GM19463 (cell line): ENCODE measurements at regions not wholly inside any gene's neighbourhood (a gene's known extent, or its start where the extent isn't known, plus 50 kb on each side); places are given as distances from the start of the nearest gene placed in this dataset.

Experiments
- ATAC-seq: cut with Tn5 transposase; IDR thresholded peaks from one replicate; pipeline ENCODE4 v1.9.1; 2021; ENCODE audit warnings: mild to moderate bottlenecking, moderate library complexity; ENCODE audit not compliant: unreplicated experiment

DNA sequence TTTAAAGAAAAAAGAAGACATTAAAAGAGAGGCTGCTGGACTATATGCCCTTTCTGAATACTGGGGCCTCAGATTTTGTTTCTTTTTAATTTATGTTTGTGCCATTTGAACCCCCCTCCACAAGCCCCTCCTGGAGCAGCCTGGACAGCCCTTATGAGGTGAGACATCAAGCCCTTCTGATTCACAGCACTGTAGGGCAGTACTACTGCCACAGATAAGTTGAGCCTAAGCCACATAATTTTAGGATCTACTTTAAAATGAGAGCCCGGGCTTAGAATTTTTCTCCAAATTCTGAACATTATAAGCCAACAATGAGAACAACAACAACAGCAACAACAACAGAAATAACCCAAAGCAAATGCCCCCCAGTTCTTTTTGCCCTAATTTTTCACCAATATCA is 256.9 kb upstream of the SALL1 start:
- ATAC-seq: no peak

DNA sequence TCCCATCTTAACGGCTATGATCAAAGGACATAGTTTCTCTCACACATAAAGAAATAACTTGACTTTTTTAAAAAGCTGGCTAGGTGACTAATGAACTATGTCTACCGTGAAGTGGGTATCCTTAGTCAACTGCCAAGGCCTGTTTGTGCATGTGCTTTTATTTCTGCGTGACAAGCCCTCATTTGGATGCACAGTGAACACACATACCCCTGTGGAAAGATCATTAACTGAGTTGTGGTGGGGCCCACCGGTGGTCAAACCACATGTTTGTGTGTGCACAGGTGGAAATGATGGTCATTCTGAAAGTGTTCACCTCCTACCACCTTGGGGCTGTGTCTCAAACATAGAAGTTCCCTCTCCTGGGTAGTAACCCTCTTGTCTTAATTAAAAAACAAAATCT is 256.1 kb upstream of the SALL1 start:
- peak; percentile 75 for ATAC-seq

DNA sequence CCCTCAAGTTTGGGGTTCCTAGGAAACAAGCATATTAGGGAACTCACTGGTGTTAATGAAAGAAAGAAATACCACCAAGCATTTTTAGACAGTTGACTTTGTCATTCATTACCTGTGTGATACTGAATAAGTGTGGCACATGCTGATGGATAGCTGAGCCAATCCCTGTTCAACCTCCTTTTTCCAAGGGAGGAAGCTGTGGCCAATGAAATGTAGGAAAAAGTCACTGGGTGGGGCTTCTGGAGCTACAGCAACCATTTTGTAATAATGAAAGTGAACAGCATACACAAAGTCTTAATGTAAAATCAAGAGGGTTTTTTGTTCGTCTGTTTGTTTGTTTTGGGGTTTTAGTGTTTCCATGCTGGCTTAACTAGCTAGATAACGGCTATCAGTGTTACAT is 254.3 kb upstream of the SALL1 start:
- ATAC-seq: no peak

DNA sequence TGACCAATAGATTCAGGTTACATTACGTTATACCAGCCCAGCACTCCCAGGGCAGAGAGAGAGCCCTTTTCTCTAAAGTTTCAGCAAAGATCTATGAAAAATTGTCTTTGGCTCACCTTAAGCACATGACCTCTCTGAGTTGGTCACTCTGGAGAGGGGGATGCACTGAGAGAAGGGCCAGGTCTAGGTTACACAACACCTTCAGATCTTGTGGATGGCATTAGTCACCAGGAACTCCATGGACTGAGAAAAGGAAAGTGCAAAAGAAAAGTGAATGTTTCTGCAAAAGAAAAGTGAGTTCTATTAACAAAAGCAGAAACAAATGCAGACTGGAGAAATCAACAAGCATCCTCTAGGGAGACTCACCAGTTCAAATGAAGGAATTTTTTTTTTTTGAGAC is 253.3 kb upstream of the SALL1 start:
- no peak for ATAC-seq

DNA sequence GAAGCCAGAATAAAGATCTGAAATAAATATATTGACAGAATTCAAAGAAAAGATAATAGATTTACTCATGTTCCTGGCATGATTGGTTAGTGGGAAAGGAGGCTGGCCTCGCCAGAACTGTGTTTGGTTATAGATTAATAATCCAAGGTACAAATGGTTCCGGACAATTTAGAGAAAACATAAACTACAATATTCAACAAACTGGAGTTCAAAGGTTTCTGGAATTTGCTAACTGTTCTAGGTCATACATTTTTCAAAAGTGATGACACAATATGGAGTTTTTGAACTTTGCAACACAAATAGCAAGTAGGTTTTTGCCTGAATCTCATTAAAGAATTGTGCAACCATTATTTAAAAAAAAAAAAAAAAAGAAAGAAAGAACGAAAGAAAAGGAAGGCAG is 251.7 kb upstream of the SALL1 start:
- no peak for ATAC-seq

DNA sequence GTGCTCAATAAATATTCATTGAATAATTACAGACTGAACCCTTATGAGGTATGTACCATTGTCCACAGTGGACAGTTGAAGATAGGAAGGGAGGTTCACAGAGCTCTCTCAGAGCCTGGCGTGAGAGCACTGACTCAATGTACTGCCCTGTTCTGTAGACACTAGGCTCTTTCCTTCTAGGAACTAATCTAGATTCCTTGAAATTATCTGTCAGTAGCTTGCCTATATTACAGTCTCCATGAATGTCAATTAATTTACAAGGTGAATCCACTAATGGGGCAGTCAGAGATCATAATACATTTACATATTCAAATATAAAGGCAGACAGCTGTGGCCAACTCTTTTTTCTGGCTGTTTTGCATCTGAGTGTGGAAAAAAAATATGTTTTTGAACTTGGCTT is 251.2 kb upstream of the SALL1 start:
- ATAC-seq: no peak

DNA sequence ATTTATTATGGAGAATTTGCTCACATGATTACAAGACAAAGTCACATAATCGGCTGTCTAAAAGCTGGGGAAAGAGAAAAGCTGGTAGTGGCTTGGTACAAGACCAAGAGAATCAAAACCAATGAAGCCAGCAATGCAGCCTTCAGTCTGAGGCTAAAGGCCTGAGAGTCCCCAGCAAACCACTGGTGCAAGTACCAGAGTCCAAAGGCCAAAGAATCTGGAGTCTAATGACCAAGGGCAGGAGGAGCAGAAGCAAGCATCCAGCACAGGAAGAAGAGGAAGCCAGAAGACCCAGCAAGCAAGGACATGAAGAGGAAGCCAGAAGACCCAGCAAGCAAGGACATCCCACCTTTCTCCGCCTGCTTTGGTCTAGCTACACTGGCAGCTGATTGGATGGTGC is 250.6 kb upstream of the SALL1 start:
- ATAC-seq: no peak

DNA sequence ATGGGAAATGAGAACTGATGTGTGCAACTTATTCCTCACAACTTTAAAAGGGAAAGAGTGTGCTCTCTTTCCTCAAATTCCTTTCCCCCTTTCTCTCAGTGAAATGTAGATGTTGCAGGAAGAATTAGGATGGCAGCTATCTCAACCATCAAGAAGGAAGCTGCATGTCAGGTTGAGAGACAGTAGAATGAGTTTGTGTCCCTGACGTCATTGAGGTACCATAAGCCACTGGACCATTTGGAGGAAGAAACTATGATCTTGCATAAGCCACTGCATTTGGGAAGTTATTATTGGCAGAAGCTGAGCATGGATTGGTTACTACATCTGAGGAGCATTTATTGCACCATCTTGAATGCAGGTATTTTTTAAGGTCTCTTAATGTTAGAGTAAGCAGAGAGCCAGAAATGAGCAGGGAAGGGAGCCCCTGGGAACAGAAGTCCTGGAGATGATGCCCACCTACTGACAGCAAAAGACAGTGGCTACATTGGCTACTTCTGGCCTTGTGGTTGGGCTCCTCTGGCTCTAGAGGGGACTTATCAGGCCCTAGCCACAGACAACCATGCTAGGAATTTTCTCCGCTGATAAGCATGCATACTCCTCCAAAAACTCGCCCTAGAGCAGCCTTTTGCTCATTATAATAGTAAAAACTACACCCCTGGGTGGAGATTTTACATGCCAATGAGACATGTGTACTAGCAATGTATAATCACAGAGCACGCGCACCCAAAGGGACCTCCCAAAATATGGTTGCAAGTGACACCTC is 249.0 kb upstream of the SALL1 start:
- no peak for ATAC-seq

DNA sequence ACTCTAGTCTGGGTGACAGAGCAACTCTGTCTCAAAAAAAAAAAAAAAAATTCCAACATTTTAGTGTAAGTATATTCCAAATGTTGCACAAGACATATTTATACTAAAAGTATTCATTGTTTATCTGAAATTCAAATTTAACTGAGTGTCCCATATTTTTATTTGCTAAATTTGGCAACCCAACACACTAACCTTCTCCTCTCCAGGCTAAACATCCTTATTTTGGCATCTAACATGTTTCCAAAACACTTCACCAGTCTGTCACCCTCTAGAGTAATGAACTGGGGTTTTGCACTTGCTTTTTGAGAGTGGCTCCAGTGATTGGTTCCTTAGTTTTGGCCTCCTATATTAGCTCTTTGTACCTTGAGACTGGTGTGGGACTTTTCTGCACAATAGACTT is 243.4 kb upstream of the SALL1 start:
- ATAC-seq: no peak

DNA sequence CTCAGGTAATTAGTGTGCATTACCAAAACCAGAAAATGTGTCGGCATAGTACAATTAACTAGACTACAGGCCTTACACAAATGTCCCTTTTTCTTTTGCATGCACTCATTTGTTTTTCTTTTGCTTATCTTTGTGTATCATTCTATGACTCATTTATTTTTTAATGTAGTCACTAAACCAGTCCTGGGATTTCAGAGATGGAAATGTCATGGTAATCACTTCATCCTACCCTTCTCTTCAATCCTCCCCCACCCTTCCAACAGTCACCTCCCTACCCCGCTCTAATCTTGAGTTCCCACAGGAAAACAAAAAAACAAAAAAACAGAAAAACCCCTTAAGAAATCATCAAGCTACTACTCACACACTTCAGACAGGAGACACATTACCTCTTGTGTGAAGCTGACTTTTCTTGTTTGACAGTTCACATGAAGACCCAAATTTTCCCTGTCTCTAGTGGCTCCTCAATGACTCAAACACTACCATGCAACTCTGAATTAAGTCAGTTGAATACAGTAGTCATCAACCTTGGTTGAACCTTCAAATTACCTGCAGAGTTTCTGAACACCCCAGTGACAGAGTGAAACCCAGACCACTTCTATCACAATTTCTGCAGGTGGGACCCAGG is 242.4 kb upstream of the SALL1 start:
- ATAC-seq: no peak

DNA sequence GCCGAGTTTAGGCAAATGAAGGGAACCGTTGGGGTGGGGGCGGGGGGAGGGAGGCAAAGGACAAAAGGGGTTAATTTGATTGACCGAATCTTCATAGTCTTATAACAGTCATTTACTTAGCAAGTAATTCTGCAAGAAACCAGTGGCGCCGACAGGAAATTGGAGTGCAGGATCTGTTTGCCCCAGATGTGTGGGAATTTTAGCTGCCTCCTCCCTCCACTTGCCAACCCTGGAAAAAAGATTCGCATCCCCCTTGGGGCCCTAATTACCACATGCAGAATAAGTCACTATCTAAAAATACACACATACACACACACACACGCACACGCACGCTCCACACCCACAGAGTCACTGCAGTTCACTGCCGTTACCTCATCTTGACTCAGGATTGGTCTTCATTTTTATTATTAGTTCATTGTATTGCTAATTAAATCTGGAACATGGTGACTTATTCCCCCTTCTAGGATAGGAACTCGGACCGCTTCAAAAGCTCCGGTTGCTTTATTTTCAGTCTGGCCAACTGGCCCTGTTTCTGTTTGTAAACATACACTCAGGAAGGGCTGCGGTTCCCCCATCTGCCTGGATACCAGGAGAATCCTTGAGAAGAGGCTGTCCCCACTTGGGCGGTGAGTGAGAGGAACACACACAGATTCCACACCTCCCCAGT is 241.6 kb upstream of the SALL1 start:
- ATAC-seq: no peak

DNA sequence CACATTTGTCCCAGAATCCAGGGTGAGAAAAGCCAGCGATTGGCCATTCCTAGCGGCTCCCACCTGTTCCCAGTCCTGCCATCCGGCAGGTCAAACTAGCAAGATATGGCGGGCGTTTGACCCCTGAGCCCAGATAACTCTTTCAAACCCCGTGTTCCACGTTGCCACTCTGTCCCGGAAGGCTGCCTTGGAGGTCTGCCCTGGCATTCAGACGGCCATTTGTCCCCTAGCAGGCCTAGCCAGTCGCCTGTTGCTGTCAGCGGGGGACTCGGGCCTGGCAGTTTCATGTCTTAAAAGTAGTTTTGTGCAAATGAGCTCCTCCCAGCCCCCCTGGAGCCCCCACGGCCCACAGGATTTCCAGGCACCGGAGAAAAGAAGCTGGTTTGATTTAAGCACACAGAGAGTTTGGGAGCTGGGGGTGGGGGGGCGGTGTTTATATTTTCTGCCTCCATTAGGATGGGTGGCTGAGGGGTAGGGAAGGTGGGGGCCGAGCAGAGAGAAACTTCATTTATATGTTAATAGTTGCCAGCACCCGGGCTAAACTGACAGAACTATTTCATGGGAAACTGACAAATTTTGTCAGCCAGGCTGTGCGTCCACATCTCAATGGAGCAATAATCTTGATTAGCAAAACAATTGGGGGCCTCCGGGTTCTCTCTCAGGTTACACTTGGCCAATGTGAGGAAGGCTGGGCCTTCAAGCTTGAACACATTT is 240.9 kb upstream of the SALL1 start:
- no peak for ATAC-seq

DNA sequence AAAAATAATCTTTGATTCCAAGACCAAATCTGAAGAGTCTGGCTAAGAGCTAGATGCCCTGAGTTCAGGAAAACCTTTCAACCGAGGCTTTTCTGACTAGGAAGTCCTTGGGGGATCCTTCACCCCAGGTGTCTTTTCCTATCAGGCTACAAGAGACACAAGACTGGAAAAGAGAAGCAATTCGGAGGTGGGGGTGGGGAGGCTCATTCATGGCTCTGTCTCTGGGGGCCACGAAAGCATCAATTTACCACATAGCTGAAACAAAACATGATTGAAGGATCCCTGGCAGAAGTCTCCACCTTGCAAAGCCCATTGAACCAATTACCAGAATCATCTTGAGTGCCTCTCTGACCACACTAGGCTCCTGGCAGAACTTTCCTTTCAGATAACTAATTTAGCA is 239.8 kb upstream of the SALL1 start:
- ATAC-seq: no peak

DNA sequence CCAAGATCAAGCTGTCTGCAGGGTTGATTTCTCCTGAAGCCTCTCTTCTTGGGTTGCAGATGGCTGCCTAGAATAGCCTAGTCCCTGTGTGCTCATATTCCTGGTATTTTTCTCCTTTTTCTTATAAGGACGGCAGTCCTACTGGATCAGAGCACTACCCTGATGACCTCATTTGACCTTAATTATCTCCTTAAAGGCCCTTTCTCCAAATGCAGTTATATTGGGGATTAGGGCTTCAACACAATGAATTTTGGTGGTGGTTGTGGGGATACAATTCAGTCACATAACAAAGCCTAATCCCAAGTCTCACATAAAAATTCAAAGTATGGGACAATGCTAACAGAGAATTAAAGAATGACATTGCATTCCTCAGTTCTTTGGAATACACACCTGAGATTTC is 238.8 kb upstream of the SALL1 start:
- no peak for ATAC-seq

DNA sequence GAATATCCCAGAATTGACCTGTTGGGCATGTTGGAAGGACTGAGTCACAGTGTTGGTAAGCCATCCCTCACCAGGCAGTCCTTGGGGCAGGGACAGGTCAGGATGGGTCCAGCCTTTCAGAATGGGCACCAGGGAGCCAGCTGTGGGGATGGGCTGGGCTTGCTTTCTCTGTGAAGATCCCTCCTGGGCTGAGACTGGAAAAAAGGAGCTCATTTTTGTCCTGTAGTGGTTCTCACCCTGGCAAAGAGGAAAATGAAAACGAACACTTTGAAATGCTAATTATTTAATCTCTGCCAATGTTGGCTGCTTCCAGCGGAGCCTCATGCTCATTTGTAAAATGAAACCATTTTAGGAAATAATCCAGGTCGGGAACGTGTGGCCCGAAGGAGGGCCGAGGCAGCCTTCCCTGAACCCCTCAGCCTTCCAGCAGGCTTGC is 237.5 kb upstream of the SALL1 start:
- no peak for ATAC-seq

DNA sequence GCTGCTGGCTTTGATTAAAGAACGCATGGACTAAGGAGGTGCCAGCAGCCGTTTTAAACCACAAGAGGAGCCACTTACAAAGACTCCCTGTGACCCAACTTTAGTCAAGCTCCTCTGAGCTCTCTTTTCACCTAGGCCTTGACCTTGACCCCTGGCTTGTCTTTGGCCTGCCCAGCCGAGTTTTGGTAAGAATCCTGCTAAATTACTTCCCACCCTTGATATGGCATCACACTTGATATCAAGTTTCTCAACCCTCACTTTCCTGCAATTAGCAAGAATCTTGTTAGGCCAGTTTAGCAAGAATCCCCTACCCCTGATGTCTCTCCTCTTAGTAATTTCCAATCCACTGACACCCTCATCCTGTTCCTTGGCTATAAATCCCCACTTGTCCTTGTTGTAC is 232.8 kb upstream of the SALL1 start:
- ATAC-seq: no peak

DNA sequence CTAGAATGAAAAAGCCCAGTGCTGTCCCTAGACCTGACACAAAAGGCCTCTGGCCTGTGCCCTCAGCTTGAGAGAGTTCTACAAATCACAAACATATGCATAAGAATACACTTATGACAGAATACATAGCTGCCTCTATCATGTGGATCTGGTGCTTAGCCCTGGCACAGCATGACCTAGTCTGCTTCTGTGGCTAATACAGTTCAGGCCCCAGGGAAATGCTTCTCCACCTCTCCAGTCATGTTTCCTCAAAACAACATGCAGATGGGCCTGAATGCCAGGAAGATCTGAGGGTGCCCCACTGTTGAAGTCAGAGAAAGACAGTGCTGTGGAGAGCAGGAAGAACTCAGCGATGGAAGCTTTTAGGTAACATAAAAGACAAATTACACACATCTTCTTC is 231.9 kb upstream of the SALL1 start:
- no peak for ATAC-seq

DNA sequence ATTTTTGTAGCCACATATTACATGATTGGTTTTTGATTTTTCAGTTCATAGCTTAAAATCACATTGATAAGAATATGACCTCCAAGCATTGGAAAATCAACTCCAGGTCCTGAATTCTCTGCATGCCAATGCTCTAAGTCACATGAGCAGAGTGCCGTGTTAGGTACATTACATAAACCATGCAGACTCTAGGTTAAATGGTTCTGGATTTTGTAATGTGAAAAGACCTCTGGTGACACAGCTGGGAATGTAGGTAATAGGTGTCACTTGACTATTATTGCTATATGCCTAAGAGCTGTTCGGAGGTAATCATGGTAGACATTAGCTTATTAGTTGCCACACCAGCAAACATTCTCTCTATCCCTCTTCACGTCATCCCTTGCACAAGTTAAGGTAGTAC is 231.1 kb upstream of the SALL1 start:
- no peak for ATAC-seq

DNA sequence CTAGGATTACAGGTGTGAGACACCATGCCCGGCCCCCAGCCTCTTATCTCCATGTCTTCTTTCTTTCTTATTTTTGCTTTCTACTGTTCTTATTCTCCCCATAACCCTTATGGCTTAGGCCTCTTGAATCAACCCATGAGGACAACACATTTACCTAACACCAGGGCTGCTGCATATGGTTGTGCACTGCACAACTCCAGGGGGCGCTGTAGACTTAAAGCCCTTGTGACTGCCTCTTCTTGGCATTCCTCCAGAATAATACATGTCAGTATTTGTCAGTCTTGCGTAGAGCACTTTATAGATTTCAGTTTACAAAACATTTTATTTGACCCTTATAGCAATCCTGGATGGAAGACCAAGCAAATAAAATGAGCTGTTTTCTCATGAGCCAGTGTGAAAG is 225.0 kb upstream of the SALL1 start:
- no peak for ATAC-seq

DNA sequence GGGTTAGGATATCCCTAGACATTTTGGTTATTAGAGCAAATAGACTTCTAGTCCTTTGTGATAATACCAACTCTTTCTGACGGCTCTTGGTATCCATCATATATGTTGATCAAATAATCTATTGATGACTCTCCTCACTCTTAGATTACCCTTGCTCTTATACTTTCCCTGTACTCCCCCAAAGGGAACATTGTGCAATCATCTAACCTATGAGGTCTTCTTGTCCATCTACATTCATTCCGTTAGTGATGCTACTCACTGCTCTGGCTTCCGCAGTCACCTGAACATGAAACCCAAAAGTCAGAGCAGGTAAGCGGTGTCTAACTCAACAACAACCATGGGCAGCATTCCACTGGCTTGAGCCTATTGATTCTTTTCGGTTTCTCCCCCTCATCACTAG is 223.7 kb upstream of the SALL1 start:
- no peak for ATAC-seq

DNA sequence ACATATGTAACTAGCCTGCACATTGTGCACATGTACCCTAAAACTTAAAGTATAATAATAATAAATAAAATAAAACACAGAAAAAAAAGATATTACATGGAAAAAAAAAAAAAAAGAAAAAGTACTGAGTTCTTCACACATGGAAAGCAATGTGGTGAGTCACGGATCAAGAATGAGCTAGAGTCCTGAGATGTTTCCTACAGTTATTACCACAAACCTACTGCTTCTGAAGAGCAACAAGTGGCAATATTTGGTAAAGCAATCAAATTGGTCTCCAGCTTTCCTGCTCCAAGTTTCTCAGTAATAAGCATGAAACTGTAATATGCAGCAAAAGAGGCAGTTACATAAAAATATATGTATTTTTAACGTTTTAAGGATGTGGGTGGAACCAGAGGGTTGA is 223.3 kb upstream of the SALL1 start:
- ATAC-seq: no peak

DNA sequence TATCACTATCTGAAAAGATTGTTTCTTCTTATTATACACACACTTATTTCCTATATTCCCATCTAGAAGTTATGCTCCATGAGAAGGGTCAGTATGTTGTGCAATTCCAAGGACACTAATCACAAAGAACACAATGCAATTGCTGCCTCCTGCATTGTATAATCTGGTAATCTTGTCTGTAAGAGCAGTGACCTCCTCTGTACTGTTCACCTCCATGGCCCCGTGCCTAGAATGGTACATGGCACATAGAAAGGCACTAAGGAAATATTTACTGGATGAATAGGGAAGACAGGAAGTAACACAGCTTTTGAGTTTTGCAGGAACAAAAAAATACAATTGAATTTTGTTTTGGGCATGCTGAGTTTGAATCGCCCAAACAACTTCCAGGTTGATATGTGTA is 214.6 kb upstream of the SALL1 start:
- ATAC-seq: no peak
